ENCODE measurements at regions not wholly inside any gene's neighbourhood (a gene's known extent, or its start where the extent isn't known, plus 50 kb on each side); places are given as distances from the start of the nearest gene placed in this dataset.

DNA sequence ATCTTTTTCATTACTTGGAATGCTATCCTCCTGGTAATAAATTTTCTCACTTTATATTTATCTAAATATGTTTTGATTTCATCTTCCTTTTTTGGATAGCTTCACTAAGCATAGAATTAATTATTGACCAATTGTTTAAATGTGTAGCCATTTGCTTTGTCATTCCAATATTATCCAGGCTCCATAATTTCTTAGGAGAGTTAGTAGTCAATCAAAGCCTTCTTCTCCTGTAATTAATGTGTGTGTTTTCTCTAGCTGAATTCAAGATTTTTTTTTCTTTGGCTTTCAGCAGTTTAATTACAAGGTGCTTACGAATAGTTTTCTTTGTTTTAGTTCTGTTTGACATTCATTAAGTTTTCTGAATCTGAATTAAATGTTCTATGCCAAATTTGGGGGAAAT, 545.9 kb upstream of the CELF2 start:
- H3K79me2 ChIP-seq (ENCODE audit: control insufficient read depth, low read length) = no peaks in the 10 kb centered on the region
- no peaks in the 10 kb centered on the region for H3K9me2 ChIP-seq (replicated peaks; ENCODE audit: control insufficient read depth, low read length)
- no peak overlapping the region for H3K4me2 ChIP-seq (ENCODE audit: low read length)
- H3K9me3 ChIP-seq (ENCODE audit: control insufficient read depth, insufficient read depth, low read length) = no peaks in the 10 kb centered on the region
- no peaks in the 10 kb centered on the region for H3K27me3 ChIP-seq (ENCODE audit: control insufficient read depth, low read length)
- H3K4me3 ChIP-seq (ENCODE audit: low read length) = no peak overlapping the region
- H3F3A ChIP-seq (ENCODE audit: control insufficient read depth, insufficient read depth) = no peaks in the 10 kb centered on the region
- H3K36me3 ChIP-seq (ENCODE audit: control insufficient read depth, low read length) = no peaks in the 10 kb centered on the region
- no peak overlapping the region for H3K27ac ChIP-seq (ENCODE audit: low read depth, low read length)
- no peaks in the 10 kb centered on the region for H3K4me1 ChIP-seq (ENCODE audit: control insufficient read depth, low read length)
- no peaks in the 10 kb centered on the region for H4K20me1 ChIP-seq (ENCODE audit: control insufficient read depth, insufficient read depth, low read depth, low read length)
- TF ChIP-seq, protein P1, sequence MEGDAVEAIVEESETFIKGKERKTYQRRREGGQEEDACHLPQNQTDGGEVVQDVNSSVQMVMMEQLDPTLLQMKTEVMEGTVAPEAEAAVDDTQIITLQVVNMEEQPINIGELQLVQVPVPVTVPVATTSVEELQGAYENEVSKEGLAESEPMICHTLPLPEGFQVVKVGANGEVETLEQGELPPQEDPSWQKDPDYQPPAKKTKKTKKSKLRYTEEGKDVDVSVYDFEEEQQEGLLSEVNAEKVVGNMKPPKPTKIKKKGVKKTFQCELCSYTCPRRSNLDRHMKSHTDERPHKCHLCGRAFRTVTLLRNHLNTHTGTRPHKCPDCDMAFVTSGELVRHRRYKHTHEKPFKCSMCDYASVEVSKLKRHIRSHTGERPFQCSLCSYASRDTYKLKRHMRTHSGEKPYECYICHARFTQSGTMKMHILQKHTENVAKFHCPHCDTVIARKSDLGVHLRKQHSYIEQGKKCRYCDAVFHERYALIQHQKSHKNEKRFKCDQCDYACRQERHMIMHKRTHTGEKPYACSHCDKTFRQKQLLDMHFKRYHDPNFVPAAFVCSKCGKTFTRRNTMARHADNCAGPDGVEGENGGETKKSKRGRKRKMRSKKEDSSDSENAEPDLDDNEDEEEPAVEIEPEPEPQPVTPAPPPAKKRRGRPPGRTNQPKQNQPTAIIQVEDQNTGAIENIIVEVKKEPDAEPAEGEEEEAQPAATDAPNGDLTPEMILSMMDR (IDR thresholded peaks at IDR 0.05; ENCODE audit: low read depth, low read length, poor library complexity, severe bottlenecking) = no peak
- no peak for TF ChIP-seq EZH2phosphoT487 (IDR thresholded peaks at IDR 0.05; ENCODE audit: borderline replicate concordance, low read length)

DNA sequence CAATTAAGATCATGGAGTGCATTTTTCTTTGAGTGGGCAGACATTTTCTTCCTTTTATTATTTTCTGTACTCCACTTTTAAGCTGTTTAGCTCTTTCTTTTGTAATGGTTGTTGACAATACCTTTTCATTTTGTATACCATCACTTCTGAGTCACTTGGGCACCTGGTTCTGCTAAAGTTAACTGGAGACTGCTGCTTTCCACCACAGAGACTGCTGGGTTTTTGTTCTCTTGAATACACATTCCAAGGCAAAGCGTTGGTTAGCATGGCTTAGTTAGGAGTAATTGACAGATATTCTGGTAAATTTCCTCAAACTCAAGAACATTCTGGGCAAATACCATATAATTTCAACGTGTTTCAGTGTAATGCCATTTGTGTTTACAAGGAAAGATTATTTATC, 541.9 kb upstream of the CELF2 start:
- TF ChIP-seq EZH2phosphoT487 (IDR thresholded peaks at IDR 0.05; ENCODE audit: borderline replicate concordance, low read length) = no peak
- TF ChIP-seq, protein P1 (IDR thresholded peaks at IDR 0.05; ENCODE audit: low read depth, low read length, poor library complexity, severe bottlenecking) = no peak
- Histone ChIP-seq H4K20me1 (ENCODE audit: control insufficient read depth, insufficient read depth, low read depth, low read length) (no peaks in the 10 kb centered on the region), H3K4me3 (ENCODE audit: low read length) (no peak overlapping the region), H3F3A (ENCODE audit: control insufficient read depth, insufficient read depth) (no peaks in the 10 kb centered on the region), H3K9me2 (replicated peaks; ENCODE audit: control insufficient read depth, low read length) (no peaks in the 10 kb centered on the region), H3K36me3 (ENCODE audit: control insufficient read depth, low read length) (no peaks in the 10 kb centered on the region), H3K27ac (ENCODE audit: low read depth, low read length) (no peak overlapping the region), H3K4me2 (ENCODE audit: low read length) (no peak overlapping the region), H3K4me1 (ENCODE audit: control insufficient read depth, low read length) (no peaks in the 10 kb centered on the region), H3K27me3 (ENCODE audit: control insufficient read depth, low read length) (no peaks in the 10 kb centered on the region), H3K9me3 (ENCODE audit: control insufficient read depth, insufficient read depth, low read length) (no peaks in the 10 kb centered on the region), H3K79me2 (ENCODE audit: control insufficient read depth, low read length) (no peaks in the 10 kb centered on the region)

DNA sequence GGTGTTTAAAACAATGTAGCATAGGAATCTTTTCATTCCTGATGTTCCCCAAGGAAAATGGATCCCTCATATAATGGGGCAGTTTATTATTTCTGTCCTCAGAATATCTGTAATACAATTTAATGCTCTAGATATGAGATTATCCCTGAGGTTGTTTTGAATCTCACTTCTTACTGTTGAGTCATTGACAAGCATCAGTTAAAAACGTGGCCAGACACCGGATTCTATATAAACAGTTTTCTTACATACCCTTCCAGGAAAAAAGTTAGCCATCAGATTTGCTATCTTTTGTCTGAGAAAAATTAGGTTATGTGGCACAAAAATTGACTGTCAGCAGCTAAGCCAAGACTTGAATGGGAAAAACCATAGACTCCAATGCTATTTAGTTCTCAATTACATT, 539.8 kb upstream of the CELF2 start:
- Histone ChIP-seq H3K9me2 (replicated peaks; ENCODE audit: control insufficient read depth, low read length) (no peaks in the 10 kb centered on the region), H3K4me1 (ENCODE audit: control insufficient read depth, low read length) (no peaks in the 10 kb centered on the region), H4K20me1 (ENCODE audit: control insufficient read depth, insufficient read depth, low read depth, low read length) (no peaks in the 10 kb centered on the region), H3K27me3 (ENCODE audit: control insufficient read depth, low read length) (no peaks in the 10 kb centered on the region), H3K27ac (ENCODE audit: low read depth, low read length) (no peak overlapping the region), H3K36me3 (ENCODE audit: control insufficient read depth, low read length) (no peaks in the 10 kb centered on the region), H3F3A (ENCODE audit: control insufficient read depth, insufficient read depth) (no peaks in the 10 kb centered on the region), H3K79me2 (ENCODE audit: control insufficient read depth, low read length) (no peaks in the 10 kb centered on the region), H3K4me2 (ENCODE audit: low read length) (no peak overlapping the region), H3K9me3 (ENCODE audit: control insufficient read depth, insufficient read depth, low read length) (no peaks in the 10 kb centered on the region), H3K4me3 (ENCODE audit: low read length) (no peak overlapping the region)
- TF ChIP-seq, protein P1 (IDR thresholded peaks at IDR 0.05; ENCODE audit: low read depth, low read length, poor library complexity, severe bottlenecking) = no peak
- TF ChIP-seq EZH2phosphoT487 (IDR thresholded peaks at IDR 0.05; ENCODE audit: borderline replicate concordance, low read length) = no peak

DNA sequence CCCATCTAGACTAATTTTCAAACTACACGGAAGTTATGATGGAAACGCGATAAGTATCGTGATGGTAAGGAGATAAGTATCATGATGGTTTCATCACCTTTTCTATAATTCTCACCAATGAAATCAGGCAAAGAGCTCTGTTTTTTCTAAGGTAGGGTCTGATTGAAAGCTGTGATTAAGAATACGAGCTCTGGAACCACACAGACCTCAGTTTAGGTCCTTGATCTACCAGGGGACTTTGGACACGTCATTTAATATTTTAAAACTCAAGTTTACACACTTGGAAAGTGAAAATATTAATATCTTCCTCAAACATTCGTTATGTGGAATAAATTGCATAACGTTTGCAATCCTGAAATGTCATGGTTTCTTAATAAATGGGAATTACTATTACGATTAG, 538.2 kb upstream of the CELF2 start:
- no peaks in the 10 kb centered on the region for H3K4me1 ChIP-seq (ENCODE audit: control insufficient read depth, low read length)
- H3F3A ChIP-seq (ENCODE audit: control insufficient read depth, insufficient read depth) = no peaks in the 10 kb centered on the region
- H4K20me1 ChIP-seq (ENCODE audit: control insufficient read depth, insufficient read depth, low read depth, low read length) = no peaks in the 10 kb centered on the region
- no peak overlapping the region for H3K27ac ChIP-seq (ENCODE audit: low read depth, low read length)
- H3K4me2 ChIP-seq (ENCODE audit: low read length) = no peak overlapping the region
- H3K9me2 ChIP-seq (replicated peaks; ENCODE audit: control insufficient read depth, low read length) = no peaks in the 10 kb centered on the region
- no peaks in the 10 kb centered on the region for H3K36me3 ChIP-seq (ENCODE audit: control insufficient read depth, low read length)
- TF ChIP-seq EZH2phosphoT487 (IDR thresholded peaks at IDR 0.05; ENCODE audit: borderline replicate concordance, low read length) = no peak
- no peaks in the 10 kb centered on the region for H3K27me3 ChIP-seq (ENCODE audit: control insufficient read depth, low read length)
- H3K79me2 ChIP-seq (ENCODE audit: control insufficient read depth, low read length) = no peaks in the 10 kb centered on the region
- no peaks in the 10 kb centered on the region for H3K9me3 ChIP-seq (ENCODE audit: control insufficient read depth, insufficient read depth, low read length)
- no peak overlapping the region for H3K4me3 ChIP-seq (ENCODE audit: low read length)

Data from DOHH2 (cell line).